Kidney tubule cell (primary cell): ENCODE measurements at regions not wholly inside any gene's neighbourhood (a gene's known extent, or its start where the extent isn't known, plus 50 kb on each side); places are given as distances from the start of the nearest gene placed in this dataset.

ENCODE experiments used
- DNase-seq: peaks from one replicate; pipeline ENCODE4 v3.0.0-alpha.2; 2018; ENCODE audit warnings: low spot score

DNA sequence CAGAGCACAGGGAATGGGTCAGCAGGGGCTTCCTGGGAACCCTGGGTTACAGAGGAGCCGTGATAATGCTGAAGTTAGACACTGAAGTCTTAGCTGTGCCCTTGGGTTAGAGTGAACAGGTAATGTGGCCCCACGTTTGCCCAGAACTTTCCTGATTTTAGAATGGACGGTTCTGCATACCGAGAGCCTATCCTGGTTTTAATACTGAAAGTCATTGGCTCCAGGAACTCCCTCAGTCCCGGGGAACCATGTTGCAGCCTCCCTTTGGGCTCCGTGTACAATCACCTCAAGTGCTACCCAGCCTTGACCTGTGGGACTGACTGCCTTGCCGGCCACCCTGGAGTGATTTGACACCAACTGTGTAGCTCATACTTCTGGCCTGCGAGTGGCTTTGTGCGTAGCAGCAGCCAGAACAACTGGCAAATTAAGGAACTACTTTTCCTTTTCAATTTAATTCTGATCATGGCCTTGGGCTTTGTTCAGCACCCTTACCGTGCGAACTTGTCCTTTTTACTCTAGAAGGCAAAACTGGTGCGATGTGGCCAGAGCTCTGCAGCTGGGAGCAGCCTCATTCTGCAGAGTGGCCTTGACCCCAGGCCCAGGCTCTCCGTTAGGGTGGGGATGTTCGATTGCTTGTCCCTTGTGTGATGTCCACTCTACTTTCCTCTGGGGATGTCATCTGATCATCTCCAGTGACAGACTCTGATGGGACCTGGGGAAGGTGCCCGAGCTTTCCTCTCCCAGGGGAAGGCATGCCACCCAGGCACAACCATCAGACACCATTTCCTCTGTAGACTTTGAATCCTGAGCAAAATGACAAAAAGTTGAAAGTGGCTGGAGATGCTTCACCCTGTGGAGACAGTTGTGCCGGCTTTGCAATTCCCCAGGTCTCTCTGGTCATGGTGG lies 265.9 kb downstream of the GLRX3 start:
- no peak for DNase-seq

DNA sequence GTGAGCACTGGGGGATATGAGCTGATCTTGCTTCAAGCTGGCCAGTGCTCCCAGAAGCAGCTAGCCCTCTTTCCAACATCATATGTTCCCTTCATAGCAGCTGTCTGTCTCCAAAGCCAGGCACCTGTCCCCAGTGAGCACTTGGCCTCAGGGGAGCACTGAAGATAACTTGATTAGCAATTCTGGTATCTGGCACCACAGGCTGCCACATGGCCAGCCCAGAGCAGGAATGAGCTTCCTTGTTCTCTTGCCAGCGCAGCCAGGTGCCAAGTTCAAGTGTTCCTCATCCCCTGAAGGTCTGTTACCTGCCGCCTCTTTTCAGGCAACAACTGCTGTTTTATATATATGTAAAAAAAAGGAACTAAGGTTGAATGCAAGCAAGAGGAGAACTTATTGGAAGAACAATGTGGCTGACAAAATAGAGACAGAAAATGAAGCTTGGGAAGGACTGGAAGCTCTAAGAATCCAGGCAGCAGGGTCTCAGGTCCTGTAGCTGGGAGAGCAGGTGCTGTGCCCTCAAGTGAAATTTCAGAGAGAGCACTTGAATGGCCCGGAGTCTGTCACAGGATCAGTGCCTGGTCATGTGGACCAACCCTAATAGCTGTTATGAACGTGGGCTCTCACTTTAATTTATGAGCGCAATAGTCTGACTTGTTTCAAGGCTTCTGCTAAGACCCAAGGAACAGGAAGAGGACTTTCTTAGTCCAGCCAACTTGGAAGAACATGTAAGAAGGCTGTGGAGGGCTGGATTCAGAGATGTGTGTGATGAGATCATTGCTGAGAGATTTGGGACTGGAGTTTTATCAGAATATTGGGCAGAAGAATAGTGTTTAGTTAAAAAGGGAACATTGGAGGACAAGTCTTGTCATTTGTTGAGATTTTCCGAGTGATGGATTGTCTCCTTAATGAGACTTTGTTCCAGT lies 267.2 kb downstream of the GLRX3 start:
- DNase-seq: no peak

DNA sequence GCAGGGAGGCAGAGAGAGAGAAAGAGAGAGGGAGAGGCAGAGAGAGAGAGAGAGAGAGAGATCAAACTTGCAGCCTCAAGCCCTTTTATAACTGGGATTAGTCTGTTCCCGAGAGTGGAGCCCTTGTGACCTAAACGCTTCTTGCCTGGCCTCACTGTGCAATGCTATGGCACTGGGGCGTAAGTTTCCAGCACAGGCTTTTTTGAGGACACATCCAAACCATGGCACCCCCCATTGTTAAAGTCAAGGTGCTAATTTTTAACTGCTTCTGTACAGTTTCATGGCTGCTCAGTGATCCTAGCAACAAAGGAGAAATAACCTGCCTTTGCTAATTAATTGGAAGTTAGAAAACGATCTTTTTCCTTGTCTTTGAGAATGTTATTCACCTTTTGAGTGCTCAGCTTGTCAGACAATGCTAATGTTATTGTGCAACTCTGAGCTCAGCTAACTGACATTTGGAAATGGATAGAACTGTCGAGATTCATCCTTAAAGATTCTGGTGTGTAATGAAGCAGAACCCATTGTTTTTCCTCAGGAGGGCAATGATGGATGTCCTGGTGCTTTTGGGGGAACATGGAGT lies 268.4 kb downstream of the GLRX3 start:
- DNase-seq: no peak

DNA sequence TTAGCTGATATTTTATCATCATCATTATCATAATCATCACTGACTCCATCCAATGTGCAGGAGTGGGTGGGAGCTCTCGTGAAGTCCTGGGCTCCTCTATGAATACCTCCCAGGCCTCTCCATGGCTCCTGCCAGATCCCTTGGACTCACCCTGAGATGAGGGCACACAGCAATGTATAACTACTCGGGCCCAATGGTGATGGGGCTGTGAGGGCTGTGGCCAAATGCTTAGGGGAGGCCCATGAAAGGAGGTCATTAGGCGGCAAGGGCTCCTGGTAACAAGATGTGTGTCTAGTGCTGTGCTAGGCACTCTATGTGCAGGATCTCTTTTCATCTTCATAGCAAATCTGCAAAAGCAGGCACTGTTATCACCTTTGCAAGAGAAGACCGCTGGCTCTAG lies 270.9 kb downstream of the GLRX3 start:
- DNase-seq: no peak

DNA sequence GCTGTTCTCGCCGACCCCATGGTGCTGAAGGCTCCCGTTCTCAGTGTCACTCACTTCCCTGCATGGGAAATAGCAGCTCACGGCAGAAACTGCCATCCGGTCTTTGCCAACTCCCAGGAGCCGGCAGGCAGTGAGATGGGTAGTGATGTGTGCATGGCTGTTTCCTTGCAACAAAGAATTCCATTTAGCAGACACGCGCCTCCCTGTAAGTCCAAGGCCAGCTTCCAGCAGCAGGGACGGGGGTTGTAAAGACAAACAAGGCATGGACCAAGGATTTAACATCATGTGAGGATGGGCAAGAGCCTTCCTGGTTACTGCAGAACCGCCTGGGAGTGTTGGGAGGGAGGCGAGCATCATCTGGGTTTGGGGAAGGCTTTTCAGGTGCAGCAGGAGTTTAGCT lies 273.1 kb downstream of the GLRX3 start:
- no peak for DNase-seq

DNA sequence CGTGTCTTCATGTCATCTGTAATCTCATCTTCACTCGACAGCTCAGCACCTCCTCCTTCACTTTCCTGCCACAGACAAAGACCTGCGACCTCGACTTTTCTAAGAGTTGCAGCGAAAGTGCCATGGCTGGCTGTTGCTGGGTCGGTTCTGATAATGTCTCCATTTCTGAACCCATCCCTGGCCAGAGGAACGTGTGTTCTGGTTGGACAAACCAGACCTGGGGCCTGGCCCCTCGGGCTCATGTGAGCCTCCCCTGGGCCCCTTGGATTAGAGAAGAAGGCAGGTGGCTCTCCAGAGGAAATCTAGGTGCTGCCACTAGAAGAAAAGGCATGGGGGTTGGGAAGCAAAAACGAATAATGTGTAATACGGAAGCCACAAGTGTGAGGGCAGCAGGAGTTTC lies 273.7 kb downstream of the GLRX3 start:
- DNase-seq: no peak

DNA sequence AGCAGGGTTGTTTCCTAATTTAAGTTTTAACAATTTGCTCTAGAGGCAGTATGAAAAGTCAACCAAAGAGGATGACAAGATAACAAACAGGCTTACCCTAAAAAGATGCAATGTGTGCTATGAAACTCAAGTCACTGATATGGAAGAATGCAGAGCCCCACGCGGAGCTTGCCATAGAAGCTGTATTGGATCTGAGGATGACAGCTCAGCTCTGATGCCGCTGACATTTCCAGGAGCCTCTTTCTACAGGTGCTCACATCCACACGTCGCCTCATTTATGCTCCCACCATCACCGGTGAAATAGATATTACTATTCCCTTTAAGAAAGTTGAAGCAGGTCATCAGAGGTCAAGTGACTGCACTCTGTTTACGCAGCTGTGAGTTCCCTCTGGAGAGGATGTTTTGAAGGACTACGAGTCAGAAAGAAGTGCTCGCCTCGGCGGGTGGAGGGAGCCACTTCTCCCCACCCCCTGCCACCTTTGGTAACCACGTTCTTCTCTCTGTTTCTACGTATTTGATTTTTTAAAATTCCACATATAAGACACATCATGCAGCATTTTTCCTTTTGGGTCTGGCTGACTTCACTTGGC lies 275.4 kb downstream of the GLRX3 start:
- DNase-seq: no peak

DNA sequence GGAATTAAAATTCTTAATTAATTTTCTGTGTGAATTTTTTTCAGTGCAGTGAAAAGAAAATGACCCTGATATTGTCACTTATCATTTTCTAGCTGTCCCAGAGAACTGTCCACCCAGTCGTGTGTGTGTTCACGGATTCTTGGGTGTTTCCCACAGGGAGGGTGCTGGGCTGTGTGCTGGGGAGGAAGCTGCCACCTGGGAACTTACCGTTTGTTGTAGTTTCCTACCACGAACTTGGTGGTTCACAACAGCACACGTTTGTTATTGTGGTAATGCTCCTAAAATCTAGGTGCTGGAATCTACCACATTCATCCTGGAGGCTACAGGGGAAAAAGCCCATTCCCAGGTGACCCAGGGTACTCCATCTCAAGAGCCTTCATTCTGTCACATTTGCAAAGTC lies 276.1 kb downstream of the GLRX3 start:
- no peak for DNase-seq

DNA sequence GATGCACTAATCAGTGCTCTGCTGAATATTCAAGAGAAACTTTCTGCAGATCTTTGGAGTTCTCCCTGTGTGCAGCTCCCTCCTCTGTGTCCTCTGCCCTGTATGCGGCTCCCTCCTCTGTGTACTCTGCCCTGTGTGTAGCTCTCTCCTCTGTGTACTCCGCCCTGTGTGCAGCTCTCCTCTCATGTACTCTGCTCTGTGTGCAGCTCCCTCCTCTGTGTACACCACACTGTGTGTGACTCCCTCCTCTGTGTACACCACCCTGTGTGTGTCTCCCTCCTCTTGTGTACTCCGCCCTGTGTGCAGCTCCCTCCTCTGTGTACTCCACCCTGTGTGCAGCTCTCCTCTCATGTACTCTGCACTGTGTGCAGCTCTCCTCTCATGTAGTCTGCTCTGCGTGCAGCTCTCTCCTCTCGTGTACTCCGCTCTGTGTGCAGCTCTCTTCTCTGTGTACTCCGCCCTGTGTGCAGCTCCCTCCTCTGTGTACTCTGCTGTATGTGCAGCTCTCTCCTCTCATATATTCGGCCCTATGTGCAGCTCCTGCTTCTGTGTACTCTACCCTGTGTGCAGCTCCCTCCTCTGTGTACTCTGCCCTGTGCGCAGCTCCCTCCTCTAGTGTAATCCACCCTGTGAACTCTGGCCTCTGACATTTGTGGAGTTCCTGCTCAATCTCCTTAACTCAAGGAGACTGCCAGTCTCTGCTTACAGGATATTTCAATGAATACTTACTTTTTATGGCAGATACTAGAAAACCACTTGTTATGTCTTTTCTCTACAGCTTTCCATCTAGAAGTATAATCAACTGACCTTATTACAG lies 280.4 kb downstream of the GLRX3 start:
- no peak for DNase-seq

DNA sequence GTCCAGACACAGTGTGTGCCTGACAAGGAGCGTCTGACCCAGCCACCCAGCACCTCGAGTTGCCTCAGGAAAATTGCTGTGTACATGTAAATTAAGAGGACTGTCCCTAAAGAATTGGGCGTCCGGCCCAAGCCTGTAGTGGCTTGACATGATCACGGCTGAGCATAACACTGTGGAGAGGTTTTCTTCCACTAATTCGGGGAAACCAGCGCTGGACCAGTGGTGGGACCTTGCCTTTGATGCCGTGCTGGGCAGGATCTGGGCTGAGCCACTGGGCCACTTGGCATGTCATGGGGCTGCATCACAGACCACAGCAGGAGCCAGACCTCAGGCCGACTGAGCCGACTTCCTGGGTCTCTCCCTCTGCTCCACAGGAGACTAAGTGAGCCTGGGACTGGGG lies 282.5 kb downstream of the GLRX3 start:
- no peak for DNase-seq

DNA sequence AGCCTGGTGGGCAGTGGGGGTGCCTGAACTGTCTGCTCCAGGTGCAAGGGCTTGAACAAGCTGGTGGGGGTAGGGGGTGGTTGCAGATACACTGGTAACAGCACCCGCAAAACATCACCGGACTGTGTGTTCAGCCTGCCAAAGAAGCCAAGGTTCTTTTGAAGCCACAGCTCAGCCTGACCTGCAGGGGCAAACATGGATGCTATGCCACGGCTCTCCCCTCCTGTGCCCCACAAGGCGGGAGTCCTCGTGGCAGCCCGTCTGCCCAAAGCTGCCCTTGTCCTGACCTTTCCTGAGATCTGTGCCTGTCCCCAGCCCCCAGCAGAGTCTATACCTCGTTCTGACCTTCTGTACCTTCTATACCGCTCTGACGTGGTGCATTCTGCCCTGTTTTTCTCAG lies 285.7 kb downstream of the GLRX3 start:
- DNase-seq: no peak

DNA sequence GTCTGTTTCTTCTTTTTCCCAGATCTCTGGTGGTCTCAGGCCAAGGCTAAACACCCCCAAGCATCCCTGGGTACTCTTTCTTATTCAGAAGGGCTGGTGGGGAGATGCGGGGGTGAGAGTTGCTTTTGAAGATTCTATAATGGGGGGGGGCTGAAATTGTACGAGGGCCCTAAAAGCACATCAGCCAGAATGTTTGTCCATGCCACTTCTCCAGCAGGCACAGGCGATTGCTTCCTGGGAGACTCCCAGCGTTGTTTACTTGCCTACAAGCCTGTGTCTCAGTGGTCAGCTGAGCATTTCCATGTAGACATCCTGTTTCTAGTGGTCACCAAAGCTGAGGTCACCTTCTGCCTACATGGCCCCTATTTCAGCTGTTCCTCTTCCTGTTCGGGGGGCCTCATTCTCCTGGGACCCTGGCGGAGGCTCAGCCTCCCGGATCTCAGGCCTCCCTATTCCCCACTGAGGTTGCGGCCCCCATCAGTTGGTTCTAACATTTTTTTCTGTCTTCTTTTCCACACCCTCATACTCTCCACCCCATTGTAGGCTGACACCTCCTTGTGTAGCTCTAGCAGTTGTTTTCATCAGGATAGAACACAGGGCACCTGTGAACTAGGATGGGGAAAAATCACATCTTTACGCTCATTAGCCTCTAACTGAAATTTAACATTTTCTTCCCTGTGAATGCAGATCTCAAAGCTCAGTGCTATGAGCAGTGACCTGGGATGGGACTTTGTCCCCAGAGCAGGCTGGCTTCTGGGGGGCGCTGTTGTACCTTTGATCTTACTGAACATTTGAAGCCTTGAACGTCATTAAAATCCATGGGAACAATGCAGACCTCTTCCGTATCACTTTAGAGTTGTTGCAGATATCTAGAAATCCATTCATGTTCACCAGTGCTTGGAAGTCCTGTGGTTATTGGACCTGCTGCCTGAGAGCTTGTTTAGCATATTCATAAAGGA lies 286.5 kb downstream of the GLRX3 start:
- DNase-seq: no peak

DNA sequence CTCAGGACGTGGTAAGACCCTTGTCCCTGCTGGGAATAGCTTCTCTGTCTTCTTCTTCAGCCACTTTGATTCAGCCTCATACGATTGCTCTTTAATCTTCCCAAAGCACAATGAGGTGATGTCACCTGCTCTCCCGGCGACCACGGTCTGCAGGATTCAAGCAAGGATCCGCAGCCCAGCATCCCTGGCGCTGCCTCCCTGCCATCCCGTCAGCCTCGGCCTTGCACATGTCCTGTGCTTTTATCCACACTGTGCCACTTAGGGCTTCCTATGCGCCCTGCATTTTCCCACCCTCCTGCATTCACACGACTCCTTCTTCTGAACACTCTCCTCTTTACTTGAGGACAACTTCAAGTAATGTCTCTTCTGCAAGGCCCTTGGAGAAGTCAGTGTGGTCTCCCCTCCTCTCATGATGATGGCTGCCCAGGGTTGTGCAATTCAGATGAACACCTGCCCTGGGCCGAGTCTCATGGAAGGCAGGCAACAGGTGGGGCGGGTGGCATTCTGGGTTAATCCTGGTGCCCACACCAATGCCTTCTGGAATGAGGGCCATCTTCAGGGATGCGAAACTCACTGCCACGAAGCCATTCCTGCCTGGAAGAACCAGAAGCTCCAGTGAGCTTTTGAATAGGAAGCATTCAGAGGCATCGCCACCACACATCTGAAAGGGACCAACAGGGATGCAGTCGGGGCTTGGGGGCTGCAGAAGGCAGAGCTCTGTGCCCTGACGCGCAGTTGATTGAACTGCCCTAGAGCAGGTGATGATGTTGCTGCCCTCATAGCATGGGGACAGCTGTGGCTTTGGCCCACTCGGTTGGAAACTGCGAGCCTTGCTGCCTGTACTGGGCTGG lies 287.5 kb downstream of the GLRX3 start:
- no peak for DNase-seq

DNA sequence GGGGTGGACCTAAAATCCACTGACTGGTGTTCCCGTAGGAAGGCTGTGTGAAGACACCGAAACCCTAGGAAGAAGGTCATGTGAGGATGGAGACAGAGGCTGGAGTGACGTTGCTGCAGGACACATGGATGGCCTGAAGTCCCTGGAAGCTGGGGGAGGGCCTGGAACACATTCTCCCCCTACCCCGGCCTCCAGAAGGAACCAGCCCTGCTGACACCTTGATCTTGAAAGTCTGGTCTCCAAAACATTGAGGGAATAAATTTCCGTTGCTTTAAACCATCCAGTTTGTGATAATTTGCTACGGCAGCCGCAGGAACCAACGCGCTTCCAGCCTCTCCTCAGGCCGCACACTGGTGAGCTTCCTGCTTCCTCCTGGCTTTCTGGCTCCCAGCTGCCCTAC lies 288.2 kb downstream of the GLRX3 start:
- no peak for DNase-seq

DNA sequence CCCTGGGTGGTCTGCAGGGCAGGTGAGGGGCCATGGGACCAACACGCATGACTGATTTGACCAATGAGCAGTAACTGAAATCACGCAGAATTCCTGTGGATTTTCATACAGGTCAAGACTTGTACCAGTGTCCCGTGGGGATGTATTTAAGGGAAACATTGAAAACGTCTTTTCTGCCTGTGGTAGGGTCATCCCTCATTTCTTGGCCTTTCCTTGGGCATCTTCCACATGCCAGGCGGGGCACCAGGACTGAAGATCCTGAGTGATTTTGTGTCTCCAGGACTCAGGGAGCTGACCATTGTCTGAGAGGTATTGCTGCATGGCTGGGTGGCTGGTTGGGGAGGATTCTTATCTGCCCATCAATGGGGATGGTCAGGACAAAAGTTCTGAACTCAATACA lies 289.0 kb downstream of the GLRX3 start:
- DNase-seq: no peak

DNA sequence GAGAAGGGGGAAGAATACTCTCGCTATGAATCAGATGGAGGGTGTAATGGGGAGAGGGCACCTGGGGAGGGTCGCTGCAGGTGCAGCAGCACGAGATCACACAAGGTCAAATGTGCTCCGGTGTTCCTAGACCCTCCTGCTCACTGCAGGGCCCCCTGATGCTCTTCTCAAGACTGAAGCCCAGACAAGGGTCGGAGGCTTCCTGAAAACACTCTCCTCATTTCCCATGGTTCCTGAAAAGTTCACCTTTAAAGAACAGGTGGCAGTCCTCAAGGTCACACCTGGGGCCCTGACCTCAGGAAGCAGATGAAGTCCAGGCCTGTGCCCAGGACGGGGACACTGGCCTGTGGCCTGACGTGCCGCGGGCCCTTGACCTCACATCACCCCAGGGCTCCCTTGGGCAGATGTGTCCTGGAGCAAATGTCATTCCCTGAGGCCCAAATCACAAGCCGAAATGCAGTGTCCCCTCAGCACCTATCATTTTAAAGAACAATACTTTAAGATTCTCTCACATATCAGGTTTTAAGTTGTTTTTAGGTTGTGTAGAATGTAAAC lies 289.8 kb downstream of the GLRX3 start:
- DNase-seq: no peak

DNA sequence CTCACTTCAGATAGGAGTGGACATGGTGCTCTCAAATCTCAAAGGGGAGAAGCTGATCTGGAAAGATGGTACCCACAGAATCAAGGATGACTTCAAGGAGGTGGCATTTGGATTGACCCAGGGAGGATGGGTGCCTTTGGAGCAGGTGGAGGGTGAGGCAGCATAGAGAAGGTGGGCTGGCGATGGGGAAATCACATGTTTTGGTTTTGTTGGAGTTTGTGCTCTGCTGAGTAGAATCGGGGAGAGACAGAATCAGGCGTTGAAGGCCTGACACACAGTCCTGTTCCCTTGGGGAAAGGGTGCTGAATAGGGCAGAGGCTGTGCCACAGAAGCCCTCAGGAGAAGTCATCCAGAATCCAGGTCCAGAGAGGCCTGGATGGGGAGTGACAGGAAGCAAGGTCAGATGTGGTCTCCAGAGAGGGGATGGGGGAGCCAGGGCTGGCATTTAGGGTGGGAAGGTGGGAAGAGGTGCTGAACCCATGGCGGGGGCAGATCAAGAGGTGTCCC lies 291.1 kb downstream of the GLRX3 start:
- no peak for DNase-seq

DNA sequence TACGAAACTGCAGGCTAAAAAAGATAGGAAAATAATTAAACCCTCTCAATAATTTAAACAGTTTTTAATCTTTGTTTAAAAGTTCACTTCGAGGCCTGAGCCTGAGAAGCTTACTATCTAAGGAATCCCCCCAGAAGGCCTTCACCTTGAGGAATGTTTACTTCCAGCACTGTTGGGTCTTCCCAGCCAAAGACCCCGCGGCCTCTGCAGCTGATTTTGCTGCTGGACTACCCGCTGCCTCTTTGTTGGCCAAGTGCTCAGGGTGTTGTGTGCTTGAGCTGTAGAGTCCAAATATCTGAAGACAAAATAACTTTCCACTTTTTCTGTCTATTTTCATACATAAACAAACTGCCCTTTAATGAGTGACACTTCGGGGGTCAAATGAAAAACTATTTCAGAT lies 292.7 kb downstream of the GLRX3 start:
- no peak for DNase-seq

DNA sequence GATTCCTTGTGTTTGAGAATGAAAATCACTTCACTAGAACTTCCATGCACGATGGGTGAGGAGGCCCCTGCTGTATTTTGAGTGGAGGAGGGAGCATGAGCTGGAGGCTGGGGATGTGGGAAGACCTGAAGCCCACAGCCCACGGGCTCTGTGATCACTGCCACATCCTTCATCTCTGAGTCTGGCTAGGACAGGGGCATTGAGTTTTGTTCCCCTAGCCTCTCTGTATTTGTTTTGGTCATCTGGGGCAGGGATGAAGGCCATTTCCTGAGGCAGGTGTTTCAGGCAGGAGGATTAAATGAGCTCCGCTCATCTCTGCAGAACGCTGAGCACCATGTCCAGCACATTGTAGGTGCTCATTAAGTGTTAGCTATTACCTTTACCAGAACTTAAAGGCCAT lies 293.6 kb downstream of the GLRX3 start:
- no peak for DNase-seq
